Femur (tissue), 1 donor: ENCODE measurements at regions not wholly inside any gene's neighbourhood (a gene's known extent, or its start where the extent isn't known, plus 50 kb on each side); places are given as distances from the start of the nearest gene placed in this dataset.

ENCODE experiments used
- DNase-seq: peaks from one replicate; pipeline ENCODE4 v3.0.0-alpha.2; 2017

DNA sequence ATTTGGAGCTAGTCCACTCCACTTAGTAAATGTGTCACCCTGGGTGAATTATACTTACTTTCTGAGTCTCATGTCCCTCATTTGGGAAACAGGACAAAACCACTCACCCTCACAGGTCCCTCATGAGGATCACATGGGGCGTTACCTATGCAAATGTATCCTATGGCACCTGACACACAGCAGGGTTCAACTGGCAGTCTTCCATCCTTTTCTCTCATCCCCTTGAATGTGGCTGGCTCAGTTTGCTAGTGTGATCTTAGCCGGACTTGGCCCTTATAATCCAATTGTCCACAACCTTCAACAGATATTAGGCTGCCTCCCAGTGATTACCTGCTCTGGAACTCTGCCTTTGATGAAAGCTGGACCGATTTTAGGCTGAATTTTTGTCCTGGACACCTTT lies 308.8 kb downstream of the MAP2K6 start:
- DNase-seq: no peak

DNA sequence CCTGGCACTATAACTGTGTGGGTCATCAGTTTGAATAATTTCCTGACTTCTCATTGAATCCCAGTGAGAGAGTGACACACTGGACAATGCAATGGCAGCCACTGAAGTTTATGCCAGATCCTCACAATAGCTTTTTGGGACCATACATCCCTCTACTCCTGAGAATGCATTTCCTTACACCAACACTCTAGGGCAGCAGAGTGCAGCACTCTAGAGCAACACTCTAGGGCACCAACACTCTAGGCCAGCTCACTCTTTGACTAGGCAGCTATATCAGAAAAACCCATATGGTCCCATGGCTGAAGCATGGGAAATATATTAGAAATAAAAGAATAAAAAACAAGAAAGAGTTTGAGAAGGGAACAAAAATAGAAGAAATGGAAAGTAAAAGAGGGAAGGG lies 309.2 kb downstream of the MAP2K6 start:
- no peak for DNase-seq

DNA sequence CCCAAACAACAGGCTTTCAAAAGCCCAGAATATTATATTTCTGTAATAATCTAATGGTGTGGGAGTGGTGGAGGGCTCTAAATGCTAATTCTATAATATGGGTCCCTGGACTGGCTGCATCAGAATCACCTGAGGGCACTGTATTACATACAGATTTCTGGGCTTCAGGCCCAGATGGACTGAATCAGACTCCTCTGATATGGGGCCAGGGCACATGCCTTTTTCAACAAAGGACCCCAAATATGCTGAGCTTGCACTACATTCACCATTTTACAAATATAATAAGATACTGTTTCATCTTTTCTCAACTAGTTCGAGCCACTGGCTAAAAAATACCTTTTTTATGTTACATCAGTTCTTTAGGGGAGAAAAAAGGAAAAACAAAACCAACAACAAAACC lies 309.7 kb downstream of the MAP2K6 start:
- no peak for DNase-seq

DNA sequence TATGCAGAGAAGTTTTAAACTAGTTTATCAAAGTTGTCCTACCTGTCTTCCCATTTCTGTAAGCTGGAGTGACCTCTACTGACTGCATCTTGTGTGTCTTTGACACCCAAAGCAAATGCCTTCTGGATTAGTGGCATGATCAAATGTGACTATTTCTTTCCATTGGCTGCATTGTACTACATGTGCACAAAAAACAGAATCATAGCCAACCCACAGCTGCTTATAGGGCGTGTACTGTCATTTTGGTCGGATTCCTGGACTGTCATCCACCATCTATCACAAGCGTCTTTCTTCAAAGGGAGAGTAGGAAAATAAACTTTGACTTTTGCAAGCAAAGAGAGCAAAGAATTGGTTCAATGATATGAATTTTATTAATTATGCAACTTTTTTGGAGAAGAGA lies 310.6 kb downstream of the MAP2K6 start:
- DNase-seq: no peak

DNA sequence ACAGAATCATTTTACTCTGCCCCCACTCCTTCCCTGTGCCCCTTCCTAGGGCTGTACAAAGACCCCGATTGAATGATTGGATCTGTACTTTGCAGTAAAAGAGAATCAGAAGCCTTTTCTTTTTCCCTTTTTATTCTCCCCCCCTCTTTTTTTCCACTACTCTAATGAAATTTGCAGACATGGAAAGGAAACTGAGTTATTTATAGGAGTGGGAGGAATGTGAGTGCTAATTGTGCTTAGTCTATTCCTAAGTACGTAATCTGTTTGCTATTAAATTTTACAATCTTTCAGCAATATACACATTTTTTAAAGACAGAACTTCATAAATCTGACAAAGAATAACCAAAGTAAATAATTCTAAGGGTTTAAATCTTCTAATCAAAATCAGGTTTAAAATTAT lies 314.3 kb downstream of the MAP2K6 start:
- no peak for DNase-seq

DNA sequence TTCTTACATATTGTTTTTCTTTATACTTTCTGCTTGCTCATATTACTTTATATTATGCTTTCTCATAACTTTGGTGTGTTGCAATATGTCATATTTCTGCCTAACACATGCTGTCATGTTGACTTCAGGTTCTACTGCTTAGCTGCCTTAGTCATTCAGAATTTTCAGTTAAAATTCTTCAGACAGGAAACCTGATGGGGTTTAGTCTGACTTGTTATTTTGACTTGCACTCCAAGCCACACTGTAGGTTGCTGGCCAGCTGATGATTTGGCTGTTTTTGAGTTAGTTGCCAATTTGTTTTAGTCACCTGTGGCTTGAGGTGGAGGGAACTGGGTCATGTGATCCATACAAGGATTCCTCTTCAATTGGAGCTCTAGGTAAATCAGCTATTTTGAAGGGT lies 315.4 kb downstream of the MAP2K6 start:
- no peak for DNase-seq

DNA sequence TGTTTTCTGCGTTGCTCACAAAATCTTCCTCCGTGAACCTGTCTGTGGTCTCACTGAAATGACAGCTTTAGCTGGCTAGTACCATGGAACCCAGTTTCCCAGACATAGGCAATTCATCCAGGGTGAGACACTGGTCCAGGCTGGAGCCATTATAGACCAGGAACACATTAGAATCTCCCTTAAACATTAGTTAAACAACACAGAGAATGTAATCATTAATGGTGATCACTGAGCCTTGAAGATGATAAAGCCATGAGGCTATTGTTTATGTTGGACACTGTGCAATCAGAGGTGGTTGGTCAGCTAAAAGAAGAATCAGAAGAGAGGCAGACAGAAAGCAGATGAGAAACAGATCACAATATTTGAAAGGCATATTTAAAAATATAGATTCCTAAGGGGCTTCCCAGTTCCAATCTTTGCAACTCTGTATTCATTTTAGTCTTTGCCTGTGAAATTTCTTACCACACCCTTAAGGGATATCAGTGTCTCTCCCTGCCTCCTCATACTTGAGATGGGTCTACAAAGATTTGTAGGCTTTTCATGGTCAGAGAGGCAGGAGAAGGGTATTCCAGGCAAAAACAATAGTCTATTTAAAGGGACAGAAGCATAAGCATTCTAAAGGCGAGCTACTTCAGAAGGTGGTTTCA lies 317.9 kb downstream of the MAP2K6 start:
- DNase-seq: no peak

DNA sequence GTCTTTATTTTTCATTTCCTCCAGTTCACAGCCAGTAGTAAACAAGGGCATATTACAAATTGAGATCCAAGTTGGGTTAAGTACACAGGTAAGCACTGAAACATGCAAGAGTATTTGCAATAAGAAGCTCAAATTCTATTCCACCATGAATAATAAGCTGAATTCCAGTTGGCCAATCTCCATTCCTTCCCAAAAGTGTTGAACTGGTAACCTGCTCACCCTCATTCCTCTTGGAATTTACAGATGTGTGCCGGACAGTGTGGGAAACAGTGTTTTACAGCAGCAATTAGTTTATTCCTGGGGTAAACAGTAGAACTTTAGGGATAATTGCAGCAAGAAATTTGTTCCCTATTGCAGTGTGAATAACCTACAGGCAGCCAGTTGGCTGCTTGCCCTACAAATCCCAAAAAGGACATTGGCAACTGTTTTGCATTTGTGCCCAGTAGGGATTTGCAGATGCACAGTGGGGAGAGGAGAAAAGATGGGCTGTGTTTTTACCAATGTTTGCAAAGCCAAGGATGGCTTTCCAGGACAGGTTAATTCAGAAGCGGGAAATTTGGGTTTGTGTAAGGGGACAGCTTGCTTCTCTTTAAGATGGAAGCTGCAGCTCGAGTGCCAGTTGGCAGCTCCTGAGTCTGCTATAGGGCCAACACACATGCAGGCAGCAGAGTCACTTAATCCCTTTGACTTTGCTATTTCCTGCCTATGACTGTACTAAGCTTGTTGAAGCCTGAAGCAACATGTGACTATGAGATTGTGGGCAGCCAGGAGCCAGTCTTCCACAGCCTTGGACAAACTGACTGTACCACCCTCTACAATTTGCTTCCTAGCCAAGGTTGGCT lies 318.9 kb downstream of the MAP2K6 start:
- peak; percentile 88 for DNase-seq

DNA sequence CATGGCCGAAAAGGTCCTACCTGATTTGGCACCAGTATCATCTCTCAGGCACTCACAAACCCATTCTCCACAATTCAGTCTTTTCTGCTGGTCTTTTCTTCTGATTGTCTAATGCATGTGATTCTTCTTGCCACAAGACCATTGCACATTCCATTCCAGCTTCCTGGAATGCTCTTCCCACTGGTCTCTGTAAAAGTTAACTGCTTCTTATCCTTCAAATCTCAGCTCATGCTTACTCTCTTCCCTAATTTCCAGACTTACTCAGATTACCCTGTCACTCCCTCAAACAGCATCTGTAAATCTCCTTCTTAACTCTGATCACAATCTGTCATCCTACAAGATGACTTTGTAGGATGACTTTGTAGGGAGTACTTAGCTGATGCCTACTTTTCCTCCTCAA lies 320.2 kb downstream of the MAP2K6 start:
- no peak for DNase-seq

DNA sequence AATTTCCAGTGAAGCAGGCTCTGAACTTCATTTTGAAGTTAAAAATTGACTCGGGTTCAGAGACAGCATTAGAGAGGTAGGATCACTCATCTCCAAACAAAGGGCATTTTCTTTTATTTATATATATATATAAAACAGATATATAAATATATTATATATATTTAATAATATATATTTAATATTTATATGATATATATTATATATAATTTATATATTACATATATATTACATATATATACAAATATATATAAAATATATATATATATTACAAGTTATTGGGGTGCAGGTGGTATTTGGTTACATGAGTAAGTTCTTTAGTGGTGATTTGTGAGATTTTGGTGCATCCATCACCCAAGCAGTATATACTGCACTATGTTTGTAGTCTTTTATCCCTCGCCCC lies 320.8 kb downstream of the MAP2K6 start:
- DNase-seq: no peak

DNA sequence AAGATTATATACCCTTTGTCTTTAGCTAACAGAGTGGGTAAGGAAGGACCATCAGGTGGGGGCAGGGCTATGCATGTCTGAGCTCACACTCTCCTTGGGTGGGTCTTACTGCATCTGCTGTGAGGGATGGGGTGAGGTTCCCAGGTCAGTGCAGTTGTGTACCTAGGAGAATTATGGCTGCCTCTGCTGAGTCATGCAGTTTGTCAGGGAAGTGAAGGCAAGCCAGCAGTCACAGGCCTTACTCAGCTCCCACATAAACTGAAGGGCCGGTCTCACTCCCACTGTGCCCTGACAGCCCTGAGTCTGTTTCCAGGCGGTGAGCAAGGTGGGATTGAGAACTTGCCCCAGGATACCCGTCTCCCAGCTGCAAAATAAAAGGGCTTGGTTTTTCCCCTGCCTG lies 328.6 kb downstream of the MAP2K6 start:
- no peak for DNase-seq

DNA sequence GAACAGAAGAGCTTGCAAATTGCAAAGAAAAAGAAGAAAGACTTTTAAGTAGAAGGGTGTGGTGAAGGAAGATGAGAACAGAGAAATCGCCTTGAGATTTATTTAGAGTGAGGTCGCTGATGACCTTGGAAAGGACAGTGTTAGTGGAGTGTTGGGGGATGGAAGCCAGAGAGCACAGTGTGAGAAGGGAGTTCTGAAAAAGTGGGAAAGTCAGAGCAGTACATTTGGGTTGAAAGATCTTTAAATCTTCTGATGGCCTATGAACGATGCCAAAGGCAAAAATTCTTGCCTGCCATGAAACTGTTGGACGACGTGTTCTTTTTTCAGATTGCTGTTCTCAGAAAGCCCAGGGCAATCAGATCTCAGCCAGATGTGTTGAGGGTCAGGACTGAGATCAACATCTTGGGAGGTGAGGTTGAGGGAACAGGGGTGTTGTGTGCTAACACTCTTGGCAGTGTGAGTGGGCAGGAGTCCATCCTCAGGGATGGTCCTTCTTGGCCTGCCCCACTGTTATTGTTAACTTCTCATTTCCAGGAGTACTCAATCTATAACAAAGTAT lies 330.1 kb downstream of the MAP2K6 start:
- no peak for DNase-seq

DNA sequence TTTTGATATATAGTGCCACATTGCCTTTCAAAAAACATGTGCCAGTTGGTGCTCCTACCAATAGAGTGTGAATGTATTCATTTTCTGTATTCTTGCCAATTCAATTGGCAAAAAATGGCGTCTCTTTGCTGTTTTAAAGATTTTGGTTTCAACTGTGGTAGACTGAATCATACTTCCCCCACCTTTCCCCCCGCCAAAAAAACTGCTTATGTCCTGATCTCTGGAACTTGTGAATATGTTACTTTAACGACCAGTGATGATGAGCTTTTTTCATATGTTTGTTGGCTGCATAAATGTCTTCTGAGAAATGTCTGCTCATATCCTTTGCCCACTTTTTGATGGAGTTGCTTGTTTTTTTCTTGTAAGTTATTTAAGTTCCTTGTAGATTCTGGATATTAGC lies 325.1 kb upstream of the KCNJ16 start:
- DNase-seq: no peak

DNA sequence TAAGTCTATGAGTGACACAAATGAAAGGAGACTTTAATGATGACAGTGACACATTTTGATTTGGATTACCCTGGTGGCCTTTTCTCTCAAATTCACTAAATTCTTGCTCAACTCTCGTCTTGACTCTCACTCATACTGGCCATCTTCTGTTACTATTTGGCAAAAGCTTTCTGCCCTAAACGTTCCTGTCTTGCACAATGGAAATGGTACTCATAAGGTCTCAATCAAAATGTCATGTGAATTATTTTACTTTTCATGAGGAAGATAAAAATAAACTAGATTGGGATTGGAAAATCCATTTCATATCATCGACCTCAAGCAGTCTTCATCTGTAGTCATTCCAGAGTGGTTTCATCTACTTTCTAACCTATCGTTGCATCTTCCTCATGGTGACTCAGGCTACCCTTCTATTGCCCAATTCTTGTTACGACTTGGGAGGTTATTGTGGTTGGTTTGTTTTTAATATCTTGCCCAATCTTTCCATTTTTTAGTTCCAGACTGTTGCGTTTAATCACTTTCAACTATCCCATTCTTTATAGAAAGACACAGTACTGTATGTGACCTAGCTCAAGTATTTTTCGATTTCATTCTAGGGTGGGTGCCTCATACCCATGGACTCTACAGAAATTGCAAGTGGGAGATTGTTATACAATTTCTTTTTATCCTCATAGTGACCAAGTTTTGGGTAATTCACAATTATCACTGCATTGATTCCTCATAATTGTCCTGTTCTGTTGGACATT lies 317.2 kb upstream of the KCNJ16 start:
- DNase-seq: no peak

DNA sequence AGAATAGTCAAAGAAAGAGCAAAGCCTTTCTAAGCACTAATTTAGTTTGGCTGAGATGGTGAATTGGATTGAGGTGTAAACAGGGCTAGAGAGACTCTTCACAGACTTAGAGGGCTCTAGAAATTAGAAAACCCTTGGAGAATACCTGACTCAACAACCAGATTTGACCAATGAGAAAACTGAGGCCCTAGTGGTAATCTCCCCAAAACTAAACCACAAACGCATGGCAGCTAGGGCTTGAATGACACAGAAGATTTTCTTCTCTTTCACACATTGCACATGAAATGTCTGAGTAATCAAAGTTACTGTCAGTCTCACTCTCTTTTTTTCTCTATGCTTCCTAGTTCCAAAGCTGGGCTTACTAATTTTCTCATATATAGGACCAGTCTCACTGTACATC lies 314.5 kb upstream of the KCNJ16 start:
- no peak for DNase-seq

DNA sequence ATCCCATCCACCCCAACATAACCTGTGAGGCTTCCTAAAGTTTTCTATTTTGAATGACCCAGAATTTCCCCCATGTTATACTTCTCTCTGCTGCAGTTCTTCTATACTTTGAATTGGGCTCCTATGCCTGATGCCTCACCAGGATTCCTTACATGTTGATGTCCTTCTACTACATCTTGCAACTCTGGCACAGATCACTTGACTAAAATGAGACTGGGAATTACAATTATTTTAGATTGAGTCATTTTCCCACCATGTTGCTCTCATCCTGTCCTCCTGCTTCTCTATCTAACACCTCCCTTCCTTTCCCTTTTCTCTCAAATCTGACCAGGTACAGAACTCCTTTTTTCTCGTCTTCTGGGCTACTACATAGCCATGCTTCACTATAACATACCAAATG lies 314.0 kb upstream of the KCNJ16 start:
- DNase-seq: no peak

DNA sequence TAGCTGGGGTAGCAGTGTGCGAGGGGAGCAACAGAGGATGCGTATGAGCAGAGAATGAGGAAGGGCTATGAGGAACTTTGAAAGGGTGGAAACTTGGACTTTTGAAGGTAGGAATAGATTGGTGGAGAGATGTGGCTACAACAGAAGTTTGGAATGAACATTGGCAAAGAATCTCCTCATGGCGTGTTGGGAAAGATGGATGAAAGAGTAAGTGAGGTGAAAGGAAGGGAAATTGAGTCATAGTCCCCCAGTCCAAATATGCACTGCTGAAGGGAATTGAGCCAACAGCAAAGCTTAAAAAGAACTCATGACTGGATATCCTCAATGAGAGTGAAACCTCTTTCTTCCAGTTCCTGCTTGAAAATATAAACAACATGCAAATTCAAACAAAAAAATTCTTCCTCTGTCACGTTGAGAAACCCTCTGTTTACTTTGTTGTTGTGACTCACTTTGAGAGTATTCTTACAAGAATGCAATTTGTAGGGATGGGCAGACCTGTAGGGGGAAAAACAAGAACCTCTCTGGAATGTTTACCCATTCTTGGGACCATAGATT lies 313.2 kb upstream of the KCNJ16 start:
- DNase-seq: no peak

DNA sequence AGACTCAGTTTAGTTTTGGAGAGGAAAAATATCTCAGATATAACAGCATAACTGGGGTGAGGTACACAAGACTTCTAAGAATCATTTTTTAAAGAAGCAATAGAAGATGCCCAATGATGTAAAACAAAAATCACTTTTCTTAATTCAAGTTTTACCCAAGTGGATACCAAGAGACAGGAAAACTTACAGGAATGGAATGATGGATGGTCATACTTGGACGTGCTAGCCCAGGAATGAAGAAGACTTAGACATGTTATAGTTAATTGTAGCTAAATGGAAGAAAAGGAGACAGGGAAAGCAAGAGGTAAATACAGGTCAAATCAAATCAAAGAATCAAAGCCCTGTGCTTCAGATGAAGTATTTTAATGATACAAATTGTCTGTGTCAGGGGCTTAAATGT lies 312.7 kb upstream of the KCNJ16 start:
- DNase-seq: no peak

DNA sequence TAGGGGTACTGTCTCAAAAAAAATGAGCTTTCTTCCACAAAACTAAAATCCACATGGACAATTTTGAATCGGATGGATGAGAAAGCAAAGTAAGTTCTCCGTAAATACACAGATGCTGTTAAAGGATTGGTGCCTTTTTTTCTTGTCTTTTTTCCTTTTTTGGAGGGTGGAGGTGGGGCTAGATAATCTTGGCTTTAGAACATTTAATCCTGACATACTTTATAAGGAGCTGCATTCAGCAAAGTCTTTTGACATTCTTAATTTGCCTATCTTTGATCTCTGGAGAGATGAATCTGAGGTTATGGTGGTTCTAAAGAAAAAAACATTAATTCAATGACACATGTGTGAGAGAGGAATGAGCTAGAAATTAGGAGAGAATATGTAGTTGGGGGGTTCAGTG lies 312.3 kb upstream of the KCNJ16 start:
- no peak for DNase-seq

DNA sequence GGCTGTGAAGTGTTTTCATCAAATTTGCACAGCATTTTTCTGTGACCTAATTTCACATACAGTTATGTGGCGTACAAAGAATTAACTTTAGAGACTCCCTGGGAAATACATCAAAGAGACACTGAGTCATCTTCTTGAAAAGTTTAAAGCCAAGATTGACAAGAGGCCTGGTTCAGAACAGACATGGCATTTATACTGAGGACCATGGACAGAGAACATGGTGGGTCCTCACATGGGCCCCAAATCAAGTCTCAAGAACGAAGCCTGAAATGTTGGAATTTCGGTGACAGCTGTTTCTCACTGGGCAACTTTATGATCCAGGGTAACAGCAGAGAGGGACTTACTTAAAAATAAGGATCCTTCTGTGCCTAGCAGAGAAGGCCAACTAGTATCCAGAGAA lies 311.5 kb upstream of the KCNJ16 start:
- no peak for DNase-seq

DNA sequence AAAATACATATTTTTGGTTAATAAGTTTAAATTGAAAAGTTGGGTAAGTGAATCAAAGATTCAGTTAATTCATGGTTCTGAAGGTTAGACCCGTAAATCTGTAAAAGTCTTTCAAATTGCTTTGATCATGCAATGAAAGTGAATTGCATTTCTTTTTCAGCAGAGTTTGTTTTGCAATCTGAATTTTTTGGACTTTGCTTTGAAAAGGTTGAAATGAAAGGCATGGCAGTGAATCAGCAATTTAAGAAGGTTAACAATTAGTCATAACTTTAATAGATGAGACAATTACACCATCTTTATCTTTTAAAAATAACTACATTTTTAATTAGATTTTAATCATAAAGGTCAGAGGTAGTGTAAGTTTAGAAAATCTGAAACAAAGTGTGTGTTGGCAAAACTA lies 310.9 kb upstream of the KCNJ16 start:
- no peak for DNase-seq

DNA sequence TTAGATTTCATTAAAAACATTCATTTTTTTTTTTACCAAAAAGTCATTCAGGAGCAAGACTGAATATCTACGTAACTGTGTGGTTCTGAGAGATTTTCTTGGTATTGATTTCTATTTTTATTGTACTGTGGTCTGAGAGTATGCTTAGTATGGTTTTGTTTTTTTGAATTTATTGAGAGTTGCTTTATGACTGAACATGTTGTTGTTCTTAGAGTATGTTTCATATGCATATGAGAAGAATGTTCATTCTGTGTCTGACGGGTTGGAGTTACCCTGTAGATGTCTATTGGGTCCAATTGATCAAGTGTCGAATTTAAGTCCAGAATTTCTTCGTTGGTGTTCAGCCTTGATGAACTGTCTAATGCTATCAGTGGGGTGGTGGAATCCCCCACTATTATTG lies 306.0 kb upstream of the KCNJ16 start:
- no peak for DNase-seq

DNA sequence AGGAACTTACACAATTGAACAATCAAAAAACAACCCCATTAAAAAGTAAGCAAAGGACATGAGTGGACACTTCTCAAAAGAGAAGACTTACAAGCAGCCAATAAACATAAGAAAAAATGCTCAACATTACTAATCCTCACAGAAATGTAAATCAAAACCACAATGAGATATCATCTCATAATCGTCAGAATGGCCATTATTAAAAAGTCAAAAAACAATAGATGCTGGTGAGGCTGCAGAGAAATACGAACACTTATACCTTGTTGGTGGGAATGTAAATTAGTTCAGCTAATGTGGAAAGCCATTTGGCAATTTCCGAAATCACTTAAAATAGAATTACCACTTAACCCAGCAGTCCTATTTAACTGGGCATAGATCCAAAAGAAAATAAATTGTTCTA lies 301.9 kb upstream of the KCNJ16 start:
- DNase-seq: no peak
